ENCODE measurements at regions not wholly inside any gene's neighbourhood (a gene's known extent, or its start where the extent isn't known, plus 50 kb on each side); places are given as distances from the start of the nearest gene placed in this dataset.

DNA sequence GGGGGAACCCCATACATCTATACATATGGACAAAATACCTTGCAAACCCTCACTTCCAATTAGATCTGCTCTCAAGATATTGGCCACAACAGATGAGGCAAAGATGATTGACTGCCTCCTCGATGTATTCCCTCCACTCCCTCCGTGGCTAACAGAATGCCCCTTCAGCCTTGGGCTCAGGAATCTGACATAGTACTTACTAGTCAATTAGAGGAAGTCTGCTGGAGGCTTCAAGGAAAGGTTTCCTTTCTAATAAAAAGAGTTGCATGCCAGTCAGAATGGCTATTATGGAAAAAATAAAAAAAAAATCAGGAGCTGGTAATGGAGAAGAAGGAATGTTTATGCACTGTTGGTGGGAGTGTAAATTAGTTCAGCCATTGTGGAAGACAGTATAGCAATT lies 90.4 kb upstream of the VAV3 start:
- no peak overlapping the region for H3K56ac ChIP-seq (replicated peaks; ENCODE audit: insufficient read length, low read depth, low read length)
- H3K79me1 ChIP-seq (ENCODE audit: low read depth, low read length) = no peaks in the 10 kb centered on the region
- H2BK15ac ChIP-seq (ENCODE audit: low read length) = no peak overlapping the region
- H3K27me3 ChIP-seq (replicated peaks in 1 of 4; ENCODE audit: control insufficient read depth in 3 of 4, extremely low read depth in 1 of 4, insufficient read depth in 3 of 4, low read length in 3 of 4) = no peaks in the 10 kb centered on the region
- H2BK12ac ChIP-seq (ENCODE audit: low read depth, low read length) = no peak overlapping the region
- H3K36me3 ChIP-seq (ENCODE audit: control insufficient read depth in 2 of 4, insufficient read depth in 4 of 4, low read length in 3 of 4) = no peaks in the 10 kb centered on the region
- H2AK5ac ChIP-seq (ENCODE audit: low read depth, low read length) = no peak overlapping the region
- H4K5ac ChIP-seq (ENCODE audit: insufficient read length, low read depth, low read length) = no peak overlapping the region
- peaks cover 4 to 20% (median 18%) of the 10 kb centered on the region in 4 experiments for H3K4me1 ChIP-seq (replicated peaks in 1 of 4; ENCODE audit: control insufficient read depth in 3 of 4, insufficient read depth in 4 of 4, low read length in 3 of 4)
- no peak overlapping the region for H3K23ac ChIP-seq (ENCODE audit: insufficient read length)
- no peak overlapping the region for H3K27ac ChIP-seq (ENCODE audit: low read depth, low read length)
- no peak overlapping the region for H2BK20ac ChIP-seq (ENCODE audit: low read length)
- no peaks in the 10 kb centered on the region for H3K9me3 ChIP-seq (ENCODE audit: insufficient read depth in 2 of 2, low read depth in 1 of 2, low read length in 1 of 2)
- H3K4me3 ChIP-seq (ENCODE audit: extremely low read depth in 1 of 4, insufficient read depth in 2 of 4, low read depth in 3 of 4, low read length in 4 of 4) = no peak overlapping the region
- no peak overlapping the region for H4K91ac ChIP-seq (replicated peaks; ENCODE audit: insufficient read length, low read length)
- ChIA-PET CTCF (ENCODE audit: partially characterized antibody) (interaction anchor here (0.6 kb wide), 1 partner anchor 266 kb away, joined by 3 read pairs; no protein-coding TSS in a partner anchor), POLR2A (ENCODE audit: partially characterized antibody) (interaction anchor here (0.6 kb wide), 1 partner anchor 89 kb away, joined by 3 read pairs; no protein-coding TSS in a partner anchor)
- no peak for FAIRE-seq
- no peak overlapping the region for H3K9ac ChIP-seq (replicated peaks in 1 of 4; ENCODE audit: extremely low read depth in 1 of 4, low read depth in 3 of 4, low read length in 3 of 4)
- H3K4ac ChIP-seq (replicated peaks; ENCODE audit: insufficient read length, low read depth, low read length) = no peak overlapping the region
- H3K14ac ChIP-seq (ENCODE audit: insufficient read length) = no peak overlapping the region
- H4K20me1 ChIP-seq (replicated peaks in 1 of 2; ENCODE audit: control insufficient read depth in 1 of 2, insufficient read depth in 2 of 2, low read length in 2 of 2) = no peaks in the 10 kb centered on the region
- no peak overlapping the region for H2BK5ac ChIP-seq (ENCODE audit: low read depth, low read length)
- no peak overlapping the region for H2BK120ac ChIP-seq (replicated peaks; ENCODE audit: low read depth, low read length)
- WGBS, 2 experiments (ENCODE audit: extremely low coverage in 1 of 2, insufficient coverage in 1 of 2, insufficient read length in 1 of 2, insufficient replicate concordance in 2 of 2, low coverage in 1 of 2, low lambda C conversion rate in 2 of 2, missing lambda C conversion rate in 1 of 2) = 86% methylated on average over 2 of the region's 2 CpGs; no CpG with 5 or more reads in 1 of the 2 experiments
- H3K23me2 ChIP-seq (ENCODE audit: low read depth, low read length) = no peaks in the 10 kb centered on the region
- H3K18ac ChIP-seq (ENCODE audit: extremely low read depth, low read length) = no peak overlapping the region
- H2AFZ ChIP-seq (ENCODE audit: low read length) = no peak overlapping the region
- no peak overlapping the region for H4K8ac ChIP-seq (ENCODE audit: extremely low read depth, insufficient read depth, low read length)
- no peak for DNase-seq (ENCODE audit: low read depth in 1 of 2, low spot score in 2 of 2)
- no peak overlapping the region for H3K4me2 ChIP-seq (ENCODE audit: insufficient read depth in 1 of 2, low read depth in 2 of 2, low read length in 2 of 2)
- H3K79me2 ChIP-seq (ENCODE audit: control insufficient read depth in 1 of 2, insufficient read depth in 2 of 2, low read length in 2 of 2) = no peaks in the 10 kb centered on the region
- TF ChIP-seq KDM1A (IDR thresholded peaks at IDR 0.05; ENCODE audit: borderline replicate concordance, low read length) (no peak), SUZ12 (IDR thresholded peaks at IDR 0.05; ENCODE audit: low read length) (no peak), POU5F1 (IDR thresholded peaks at IDR 0.05; ENCODE audit: low read depth, low read length) (no peak), NANOG (IDR thresholded peaks at IDR 0.05; ENCODE audit: insufficient read depth, low read depth, low read length, poor library complexity, severe bottlenecking) (no peak), BRCA1 (IDR thresholded peaks at IDR 0.05; ENCODE audit: low read depth, low read length) (no peak), CBX8 (IDR thresholded peaks at IDR 0.05; ENCODE audit: borderline replicate concordance, low read depth, low read length) (no peak), PHF8 (conservative IDR thresholded peaks at IDR 0.05; ENCODE audit: low read depth, low read length) (no peak), TCF12 (IDR thresholded peaks at IDR 0.05; ENCODE audit: low read depth, low read length) (no peak), SIRT6 (IDR thresholded peaks at IDR 0.05; ENCODE audit: low read length) (no peak), RAD21 (IDR thresholded peaks at IDR 0.05 in 1 of 2, conservative IDR thresholded peaks at IDR 0.05 in 1 of 2; ENCODE audit: low read depth in 2 of 2, low read length in 2 of 2) (no peak), TAF1 (IDR thresholded peaks at IDR 0.05; ENCODE audit: low read depth, low read length) (no peak), GTF2F1 (IDR thresholded peaks at IDR 0.05; ENCODE audit: borderline replicate concordance, low read depth, low read length) (no peak)
- TF ChIP-seq, protein P1, sequence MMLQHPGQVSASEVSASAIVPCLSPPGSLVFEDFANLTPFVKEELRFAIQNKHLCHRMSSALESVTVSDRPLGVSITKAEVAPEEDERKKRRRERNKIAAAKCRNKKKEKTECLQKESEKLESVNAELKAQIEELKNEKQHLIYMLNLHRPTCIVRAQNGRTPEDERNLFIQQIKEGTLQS (IDR thresholded peaks at IDR 0.05; ENCODE audit: insufficient read depth, low read depth, low read length) = no peak
- TF ChIP-seq, protein P2, sequence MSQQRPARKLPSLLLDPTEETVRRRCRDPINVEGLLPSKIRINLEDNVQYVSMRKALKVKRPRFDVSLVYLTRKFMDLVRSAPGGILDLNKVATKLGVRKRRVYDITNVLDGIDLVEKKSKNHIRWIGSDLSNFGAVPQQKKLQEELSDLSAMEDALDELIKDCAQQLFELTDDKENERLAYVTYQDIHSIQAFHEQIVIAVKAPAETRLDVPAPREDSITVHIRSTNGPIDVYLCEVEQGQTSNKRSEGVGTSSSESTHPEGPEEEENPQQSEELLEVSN (IDR thresholded peaks at IDR 0.05) = no peak
